ENCODE measurements at regions not wholly inside any gene's neighbourhood (a gene's known extent, or its start where the extent isn't known, plus 50 kb on each side); places are given as distances from the start of the nearest gene placed in this dataset.

- no peak for DNase-seq
Measured at GRCh38 chr10:62633976-62634375, 170.5 kb upstream of the ADO start.

- no peak for DNase-seq
Measured at GRCh38 chr10:62634576-62634975, 169.9 kb upstream of the ADO start.

GRCh38 chr10:62635127-62635526 is 169.4 kb upstream of the ADO start:
- DNase-seq, result no peak

- no peak for DNase-seq
Measured at GRCh38 chr10:62636825-62637248, 167.7 kb upstream of the ADO start.

- peak; percentile 45 to 65 for DNase-seq
Measured at GRCh38 chr10:62637249-62638061, 167.1 kb upstream of the ADO start.

- DNase-seq, result no peak
Measured at GRCh38 chr10:62638062-62638477, 166.4 kb upstream of the ADO start.

- DNase-seq, result no peak
Measured at GRCh38 chr10:62639144-62639543, 165.4 kb upstream of the ADO start.

GRCh38 chr10:62640411-62640810 is 164.1 kb upstream of the ADO start:
- DNase-seq, result no peak

- no peak for DNase-seq
Measured at GRCh38 chr10:62643606-62644587, 160.6 kb upstream of the ADO start.

GRCh38 chr10:62647375-62648092 is 157.0 kb upstream of the ADO start:
- DNase-seq, result no peak

- DNase-seq, result no peak
Measured at GRCh38 chr10:62648921-62649320, 155.6 kb upstream of the ADO start.

- DNase-seq, result no peak
Measured at GRCh38 chr10:62650411-62650810, 154.1 kb upstream of the ADO start.

- DNase-seq, result no peak
Measured at GRCh38 chr10:62651341-62651740, 153.2 kb upstream of the ADO start.

GRCh38 chr10:62652114-62652513 is 152.4 kb upstream of the ADO start:
- DNase-seq, result no peak

GRCh38 chr10:62652564-62652963 is 152.0 kb upstream of the ADO start:
- DNase-seq, result no peak

GRCh38 chr10:62653254-62653653 is 151.3 kb upstream of the ADO start:
- DNase-seq, result no peak

- DNase-seq, result no peak
Measured at GRCh38 chr10:62654966-62655336, 149.6 kb upstream of the ADO start.

- no peak for DNase-seq
Measured at GRCh38 chr10:62655337-62655994, 149.1 kb upstream of the ADO start.

- no peak for DNase-seq
Measured at GRCh38 chr10:62657244-62657835, 147.2 kb upstream of the ADO start.

GRCh38 chr10:62658516-62658915 is 146.0 kb upstream of the ADO start:
- no peak for DNase-seq

GRCh38 chr10:62661143-62661542 is 143.4 kb upstream of the ADO start:
- no peak for DNase-seq

- DNase-seq, result no peak
Measured at GRCh38 chr10:62662486-62662885, 142.0 kb upstream of the ADO start.

Measured in stimulated activated CD4-positive, alpha-beta T cell treated with anti-CD3 and anti-CD28 coated beads, Interleukin-2, amount 100 ng/mL, for 48 hours (primary cell).